H1 (cell line): ENCODE measurements at regions not wholly inside any gene's neighbourhood (a gene's known extent, or its start where the extent isn't known, plus 50 kb on each side); places are given as distances from the start of the nearest gene placed in this dataset.

Experiments
- CREB1 ChIP-seq: IDR thresholded peaks from 2 replicates; pipeline ENCODE4 v1.6.1; 2012; ENCODE audit warnings: inconsistent platforms
- CTCF ChIP-seq, 3 experiments: IDR thresholded peaks; 1 replicate in 2 of 3; 2 replicates in 1 of 3; pipeline versions ENCODE4 v1.5.1 to v1.6.1; 2011; ENCODE audit warnings: low read length in 3 of 3, mild to moderate bottlenecking in 3 of 3, inconsistent platforms in 2 of 3, low read depth in 1 of 3, moderate library complexity in 1 of 3; ENCODE audit not compliant: insufficient read depth in 1 of 3; ENCODE audit errors: control extremely low read depth in 1 of 3
- EZH2 ChIP-seq: fragments of 200-600 bp; sonication (generic); IDR thresholded peaks from 2 replicates; pipeline ENCODE4 v1.7.1; 2012; ENCODE audit warnings: low read depth, mild to moderate bottlenecking, moderate library complexity, low read length, inconsistent platforms; ENCODE audit not compliant: severe bottlenecking
- HDAC6 ChIP-seq: IDR thresholded peaks from one replicate; pipeline ENCODE4 v1.7.1; 2012; ENCODE audit warnings: low read depth, mild to moderate bottlenecking, inconsistent platforms, low read length, moderate library complexity
- MAX ChIP-seq: IDR thresholded peaks from 2 replicates; pipeline ENCODE4 v1.6.1; 2012; ENCODE audit warnings: inconsistent platforms
- POLR2AphosphoS5 ChIP-seq: IDR thresholded peaks from 2 replicates; pipeline ENCODE4 v1.6.1; 2011; ENCODE audit warnings: low read depth, low read length
- RFX5 ChIP-seq: IDR thresholded peaks from 2 replicates; pipeline ENCODE4 v1.6.1; 2011; ENCODE audit warnings: low read depth, low read length, improper control_type of control experiment, borderline replicate concordance
- SP4 ChIP-seq: IDR thresholded peaks from 2 replicates; pipeline ENCODE4 v1.6.1; 2012; ENCODE audit warnings: low read length, inconsistent platforms
- USF2 ChIP-seq: IDR thresholded peaks from 2 replicates; pipeline ENCODE4 v1.6.1; 2011; ENCODE audit warnings: low read length, improper control_type of control experiment
- YY1 ChIP-seq: IDR thresholded peaks from 2 replicates; pipeline ENCODE4 v1.6.1; 2011; ENCODE audit warnings: low read depth, mild to moderate bottlenecking, low read length

GRCh38 chr4:137735561-137736104 is 203.3 kb upstream of the PCDH18 start:
- TF ChIP-seq CTCF (IDR thresholded peaks at IDR 0.05; ENCODE audit: control extremely low read depth in 1 of 3, insufficient read depth in 1 of 3, low read depth in 1 of 3, low read length in 3 of 3) (no peak), SP4 (no peak), EZH2 (no peak), POLR2AphosphoS5 (no peak), USF2 (no peak), CREB1 (no peak), MAX (no peak), HDAC6 (no peak), RFX5 (no peak), YY1 (no peak)
